H9 (cell line): ENCODE measurements at regions not wholly inside any gene's neighbourhood (a gene's known extent, or its start where the extent isn't known, plus 50 kb on each side); places are given as distances from the start of the nearest gene placed in this dataset.

Experiments
- DNase-seq: peaks from one replicate; pipeline ENCODE4 v3.0.0-alpha.2; 2017
- H2AFZ ChIP-seq: one replicate; pipeline ENCODE4 v1.6.1; 2013; ENCODE audit warnings: mild to moderate bottlenecking, low read length, control low read depth, moderate library complexity
- H2AK5ac ChIP-seq: 2 replicates; pipeline ENCODE4 v1.6.1; 2013; ENCODE audit warnings: low read length, control low read depth, mixed read lengths; ENCODE audit not compliant: insufficient read length
- H2BK120ac ChIP-seq: one replicate; pipeline ENCODE4 v1.6.1; 2013; ENCODE audit warnings: low read depth, mild to moderate bottlenecking, low read length, control low read depth, inconsistent platforms; ENCODE audit not compliant: poor library complexity, severe bottlenecking
- H2BK12ac ChIP-seq: 2 replicates; pipeline ENCODE4 v1.6.1; 2013; ENCODE audit warnings: low read length, control low read depth, mixed read lengths, low read depth; ENCODE audit not compliant: insufficient read length
- H2BK15ac ChIP-seq: 2 replicates; pipeline ENCODE4 v1.6.1; 2013; ENCODE audit warnings: low read depth, low read length, control low read depth
- H2BK20ac ChIP-seq: one replicate; pipeline ENCODE4 v1.6.1; 2013; ENCODE audit warnings: low read depth, mild to moderate bottlenecking, low read length, control low read depth, inconsistent platforms; ENCODE audit not compliant: poor library complexity, severe bottlenecking
- H2BK5ac ChIP-seq: 2 replicates; pipeline ENCODE4 v1.6.1; 2013; ENCODE audit warnings: low read length, control low read depth, mixed read lengths; ENCODE audit not compliant: insufficient read length
- H3K14ac ChIP-seq: 2 replicates; pipeline ENCODE4 v1.6.1; 2013; ENCODE audit warnings: low read length, control low read depth; ENCODE audit not compliant: insufficient read depth
- H3K18ac ChIP-seq: 2 replicates; pipeline ENCODE4 v1.6.1; 2013; ENCODE audit warnings: low read depth, mild to moderate bottlenecking, mixed read lengths, low read length, control low read depth; ENCODE audit not compliant: insufficient read length
- H3K23ac ChIP-seq: 2 replicates; pipeline ENCODE4 v1.6.1; 2013; ENCODE audit warnings: low read length, control low read depth, mixed read lengths, low read depth; ENCODE audit not compliant: insufficient read length
- H3K23me2 ChIP-seq: 2 replicates; pipeline ENCODE4 v1.6.1; 2013; ENCODE audit warnings: low read depth, mild to moderate bottlenecking, mixed read lengths, low read length, control low read depth; ENCODE audit not compliant: insufficient read length, poor library complexity, severe bottlenecking
- H3K27ac ChIP-seq: 2 replicates; pipeline ENCODE4 v1.5.1; 2013; ENCODE audit warnings: low read length, control low read depth, mixed read lengths, low read depth; ENCODE audit not compliant: insufficient read length
- H3K27me3 ChIP-seq: 2 replicates; pipeline ENCODE4 v1.6.1; 2013; ENCODE audit warnings: low read length, control low read depth, inconsistent platforms; ENCODE audit not compliant: insufficient read depth
- H3K4ac ChIP-seq: 2 replicates; pipeline ENCODE4 v1.6.1; 2013; ENCODE audit warnings: low read depth, mild to moderate bottlenecking, control low read depth, inconsistent platforms, low read length, moderate library complexity
- H3K4me1 ChIP-seq: 2 replicates; pipeline ENCODE4 v1.6.1; 2013; ENCODE audit warnings: low read length, control low read depth, inconsistent platforms; ENCODE audit not compliant: insufficient read depth
- H3K4me2 ChIP-seq: 2 replicates; pipeline ENCODE4 v1.6.1; 2013; ENCODE audit warnings: low read length, control low read depth, mixed read lengths; ENCODE audit not compliant: insufficient read length, insufficient read depth
- H3K56ac ChIP-seq: 2 replicates; pipeline ENCODE4 v1.6.1; 2013; ENCODE audit warnings: low read depth, mild to moderate bottlenecking, mixed read lengths, low read length, control low read depth; ENCODE audit not compliant: insufficient read length
- H3K79me1 ChIP-seq: 2 replicates; pipeline ENCODE4 v1.6.1; 2013; ENCODE audit warnings: low read depth, mild to moderate bottlenecking, moderate library complexity, low read length, control low read depth, inconsistent platforms; ENCODE audit not compliant: insufficient read depth, poor library complexity, severe bottlenecking
- H3K79me2 ChIP-seq: 2 replicates; pipeline ENCODE4 v1.6.1; 2013; ENCODE audit warnings: low read length, control low read depth, inconsistent platforms; ENCODE audit not compliant: insufficient read depth
- H3K9ac ChIP-seq: 2 replicates; pipeline ENCODE4 v1.6.1; 2013; ENCODE audit warnings: low read length, control low read depth, mixed read lengths; ENCODE audit not compliant: insufficient read length; ENCODE audit errors: extremely low read depth
- H3K9me3 ChIP-seq: one replicate; pipeline ENCODE4 v1.6.1; 2013; ENCODE audit warnings: low read depth, low read length, inconsistent platforms; ENCODE audit not compliant: control insufficient read depth
- H3T11ph ChIP-seq: one replicate; pipeline ENCODE4 v1.6.1; 2013; ENCODE audit warnings: mild to moderate bottlenecking, low read length, control low read depth, inconsistent platforms
- H4K20me1 ChIP-seq: one replicate; pipeline ENCODE4 v1.6.1; 2013; ENCODE audit not compliant: control insufficient read depth, insufficient read length, insufficient read depth
- H4K5ac ChIP-seq: 2 replicates; pipeline ENCODE4 v1.6.1; 2013; ENCODE audit warnings: low read depth, mild to moderate bottlenecking, mixed read lengths, low read length, control low read depth; ENCODE audit not compliant: insufficient read length
- H4K8ac ChIP-seq: replicated peaks from 2 replicates; pipeline ENCODE4 v1.6.1; 2013; ENCODE audit warnings: low read length, control low read depth, mixed read lengths, low read depth; ENCODE audit not compliant: insufficient read length
- H4K91ac ChIP-seq: 2 replicates; pipeline ENCODE4 v1.6.1; 2013; ENCODE audit warnings: low read depth, mild to moderate bottlenecking, moderate library complexity, mixed read lengths, low read length, control low read depth; ENCODE audit not compliant: insufficient read length
- H3K27ac Mint-ChIP-seq, 3 experiments: 2 replicates in 2 of 3; 3 replicates in 1 of 3; pipeline ENCODE4 v1.8.0; 2020 to 2021; ENCODE audit warnings: mixed read lengths in 3 of 3, mild to moderate bottlenecking in 1 of 3, moderate library complexity in 1 of 3
- H3K27me3 Mint-ChIP-seq: 2 replicates; pipeline ENCODE4 v1.8.0; 2021; ENCODE audit warnings: low read depth, mild to moderate bottlenecking, moderate library complexity, mixed read lengths
- H3K36me3 Mint-ChIP-seq, 3 experiments: 2 replicates in 2 of 3; 3 replicates in 1 of 3; pipeline ENCODE4 v1.8.0; 2020 to 2021; ENCODE audit warnings: low read depth in 3 of 3, mixed read lengths in 3 of 3; ENCODE audit not compliant: insufficient read depth in 1 of 3
- H3K4me1 Mint-ChIP-seq, 2 experiments: 2 replicates each; pipeline ENCODE4 v1.8.0; 2020; ENCODE audit warnings: mixed read lengths in 2 of 2
- H3K4me3 Mint-ChIP-seq, 2 experiments: 2 replicates in 1 of 2; 3 replicates in 1 of 2; pipeline ENCODE4 v1.8.0; 2020 to 2021; ENCODE audit warnings: mild to moderate bottlenecking in 2 of 2, mixed read lengths in 2 of 2, moderate library complexity in 1 of 2
- H3K9me3 Mint-ChIP-seq, 2 experiments: 2 replicates in 1 of 2; 3 replicates in 1 of 2; pipeline ENCODE4 v1.8.0; 2020; ENCODE audit warnings: mild to moderate bottlenecking in 2 of 2, mixed read lengths in 2 of 2, moderate library complexity in 1 of 2
- WGBS: extraction: QIAGEN DNeasy Blood & Tissue Kit; methylation state at CpG from one replicate; pipeline ENCODE4 v1.1.7; 2013; ENCODE audit warnings: missing lambda C conversion rate, low lambda C conversion rate, mixed read lengths; ENCODE audit not compliant: insufficient read length; ENCODE audit errors: extremely low coverage; 5-methylcytosine and 5-hydroxymethylcytosine counted together
- TF ChIP-seq, protein P1 (sequence below): fragments of 200-600 bp; sonication (generic); conservative IDR thresholded peaks from 3 replicates; pipeline ENCODE4 v1.8.0; 2021; ENCODE audit warnings: antibody characterized with exemption, mild to moderate bottlenecking

DNA sequence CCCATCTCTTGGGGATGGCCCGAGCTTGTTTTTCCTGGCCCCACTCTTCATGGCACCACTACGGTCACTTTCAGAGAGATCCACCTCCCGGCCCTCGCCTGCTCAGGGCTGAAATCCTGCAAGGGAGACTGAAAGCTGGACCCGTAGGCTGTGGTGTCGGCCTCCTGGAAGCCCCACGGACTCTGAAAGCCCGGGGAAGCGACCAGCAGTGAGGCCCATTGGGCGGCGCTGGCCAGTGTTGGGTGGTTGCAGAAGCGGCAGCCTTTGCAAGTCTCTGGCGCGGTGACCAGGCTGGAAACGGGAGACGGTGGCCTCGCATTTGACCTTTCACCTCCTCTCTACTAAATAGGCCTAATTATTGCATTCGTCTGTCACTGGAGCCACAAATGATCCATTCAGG, 186.0 kb upstream of the FOXF1 start:
- Histone ChIP-seq H2AK5ac (no peak overlapping the region), H3K23ac (no peak overlapping the region), H3T11ph (no peak overlapping the region), H2BK12ac (no peak overlapping the region), H4K5ac (no peak overlapping the region), H3K79me1 (no peaks in the 10 kb centered on the region), H4K91ac (no peak overlapping the region), H3K9me3 (peaks cover 5% of the 10 kb centered on the region), H2BK5ac (no peak overlapping the region), H2BK15ac (no peak overlapping the region), H3K27ac (no peak overlapping the region), H3K4me2 (no peak overlapping the region), H3K27me3 (no peaks in the 10 kb centered on the region), H4K20me1 (no peaks in the 10 kb centered on the region), H4K8ac (no peak overlapping the region), H3K18ac (no peak overlapping the region), H3K14ac (no peak overlapping the region), H2AFZ (no peak overlapping the region), H3K4me1 (no peaks in the 10 kb centered on the region), H3K23me2 (no peaks in the 10 kb centered on the region), H3K79me2 (no peaks in the 10 kb centered on the region), H3K4ac (no peak overlapping the region), H3K9ac (no peak overlapping the region), H2BK20ac (no peak overlapping the region), H3K56ac (no peak overlapping the region), H2BK120ac (no peak overlapping the region)
- H3K9me3 Mint-ChIP-seq = peaks cover 2 to 3% of the 10 kb centered on the region in 2 experiments; a peak in 1 of 5 replicates
- H3K27me3 Mint-ChIP-seq = peaks cover 20% of the 10 kb centered on the region
- no peaks in the 10 kb centered on the region for H3K4me1 Mint-ChIP-seq
- H3K27ac Mint-ChIP-seq = no peak overlapping the region
- H3K36me3 Mint-ChIP-seq = 0 out of 7 replicates have a peak, but pooled peaks cover 0 to 2% (median 0%) of the 10 kb centered on the region in 3 experiments
- DNase-seq = no peak
- no CpG with 5 or more reads among the region's 18 CpGs for WGBS
- TF ChIP-seq, protein P1, sequence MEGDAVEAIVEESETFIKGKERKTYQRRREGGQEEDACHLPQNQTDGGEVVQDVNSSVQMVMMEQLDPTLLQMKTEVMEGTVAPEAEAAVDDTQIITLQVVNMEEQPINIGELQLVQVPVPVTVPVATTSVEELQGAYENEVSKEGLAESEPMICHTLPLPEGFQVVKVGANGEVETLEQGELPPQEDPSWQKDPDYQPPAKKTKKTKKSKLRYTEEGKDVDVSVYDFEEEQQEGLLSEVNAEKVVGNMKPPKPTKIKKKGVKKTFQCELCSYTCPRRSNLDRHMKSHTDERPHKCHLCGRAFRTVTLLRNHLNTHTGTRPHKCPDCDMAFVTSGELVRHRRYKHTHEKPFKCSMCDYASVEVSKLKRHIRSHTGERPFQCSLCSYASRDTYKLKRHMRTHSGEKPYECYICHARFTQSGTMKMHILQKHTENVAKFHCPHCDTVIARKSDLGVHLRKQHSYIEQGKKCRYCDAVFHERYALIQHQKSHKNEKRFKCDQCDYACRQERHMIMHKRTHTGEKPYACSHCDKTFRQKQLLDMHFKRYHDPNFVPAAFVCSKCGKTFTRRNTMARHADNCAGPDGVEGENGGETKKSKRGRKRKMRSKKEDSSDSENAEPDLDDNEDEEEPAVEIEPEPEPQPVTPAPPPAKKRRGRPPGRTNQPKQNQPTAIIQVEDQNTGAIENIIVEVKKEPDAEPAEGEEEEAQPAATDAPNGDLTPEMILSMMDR = no peak
- H3K4me3 Mint-ChIP-seq = no peak overlapping the region
